Spleen (tissue), 7 donors: ENCODE measurements at regions not wholly inside any gene's neighbourhood (a gene's known extent, or its start where the extent isn't known, plus 50 kb on each side); places are given as distances from the start of the nearest gene placed in this dataset.
"Not testable (repeated sequence)": the region's sequence is repeated elsewhere in the genome, so short reads cannot be mapped to it uniquely, and the experiment has no call there.

Experiments used
- POLR2A ChIP-seq, 3 donors: fragments of 450-650 bp; IDR thresholded peaks; one replicate each; pipeline ENCODE4 v1.5.1; 2017; ENCODE audit warnings: antibody characterized with exemption in 3 of 3, mild to moderate bottlenecking in 1 of 3
- POLR2AphosphoS5 ChIP-seq, 3 donors: sonication (generic); formaldehyde crosslinking; IDR thresholded peaks; one replicate each; pipeline ENCODE4 v1.5.1; 2017; ENCODE audit warnings: antibody characterized with exemption in 3 of 3
- TF ChIP-seq, protein P1 (sequence below), 11 experiments: fragments of 200-600 bp in 7 of 11; fragments of 450-650 bp in 4 of 11; sonication (generic) in 4 of 11; IDR thresholded peaks in 8 of 11; conservative IDR thresholded peaks in 3 of 11; 1 replicate in 7 of 11; 2 replicates in 4 of 11; pipeline versions ENCODE4 v1.4.0 to v1.8.0; 2016 to 2021; ENCODE audit warnings: antibody characterized with exemption in 11 of 11, inconsistent platforms in 4 of 11, mild to moderate bottlenecking in 1 of 11
- donor health status: DM: no; HTN: no; CAD: no; lungs with moderate emphysema.
- donor health status: DM: no; HTN: no; CAD: no.
- donor health status: DM: no; HTN: no; CAD: no.

DNA sequence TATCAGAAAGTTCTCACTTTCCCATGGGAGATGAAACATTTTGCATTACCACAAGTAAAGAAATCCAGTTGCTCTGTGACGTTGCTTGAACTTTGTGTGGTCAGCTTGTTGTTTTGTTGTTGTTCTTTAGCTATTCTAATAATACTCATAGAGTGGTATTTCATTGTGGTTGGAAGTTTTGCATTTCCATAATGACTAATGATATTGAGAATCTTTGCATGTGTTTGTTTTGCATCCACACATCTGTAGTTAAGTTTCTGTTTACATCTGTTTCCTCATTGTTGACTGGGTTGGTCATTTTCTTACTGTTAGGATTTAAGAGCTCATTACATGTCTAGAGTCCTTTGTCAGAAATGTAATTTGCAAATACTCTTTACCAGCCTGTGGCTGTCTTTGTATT is 133.2 kb upstream of the LRRC61 start:
- TF ChIP-seq, protein P1, sequence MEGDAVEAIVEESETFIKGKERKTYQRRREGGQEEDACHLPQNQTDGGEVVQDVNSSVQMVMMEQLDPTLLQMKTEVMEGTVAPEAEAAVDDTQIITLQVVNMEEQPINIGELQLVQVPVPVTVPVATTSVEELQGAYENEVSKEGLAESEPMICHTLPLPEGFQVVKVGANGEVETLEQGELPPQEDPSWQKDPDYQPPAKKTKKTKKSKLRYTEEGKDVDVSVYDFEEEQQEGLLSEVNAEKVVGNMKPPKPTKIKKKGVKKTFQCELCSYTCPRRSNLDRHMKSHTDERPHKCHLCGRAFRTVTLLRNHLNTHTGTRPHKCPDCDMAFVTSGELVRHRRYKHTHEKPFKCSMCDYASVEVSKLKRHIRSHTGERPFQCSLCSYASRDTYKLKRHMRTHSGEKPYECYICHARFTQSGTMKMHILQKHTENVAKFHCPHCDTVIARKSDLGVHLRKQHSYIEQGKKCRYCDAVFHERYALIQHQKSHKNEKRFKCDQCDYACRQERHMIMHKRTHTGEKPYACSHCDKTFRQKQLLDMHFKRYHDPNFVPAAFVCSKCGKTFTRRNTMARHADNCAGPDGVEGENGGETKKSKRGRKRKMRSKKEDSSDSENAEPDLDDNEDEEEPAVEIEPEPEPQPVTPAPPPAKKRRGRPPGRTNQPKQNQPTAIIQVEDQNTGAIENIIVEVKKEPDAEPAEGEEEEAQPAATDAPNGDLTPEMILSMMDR (IDR thresholded peaks at IDR 0.05 in 8 of 11, conservative IDR thresholded peaks at IDR 0.05 in 3 of 11): not testable (repeated sequence)
- not testable (repeated sequence) for TF ChIP-seq POLR2A, POLR2AphosphoS5 (IDR thresholded peaks at IDR 0.05)
